Pancreas (tissue), 10 donors: ENCODE measurements at regions not wholly inside any gene's neighbourhood (a gene's known extent, or its start where the extent isn't known, plus 50 kb on each side); places are given as distances from the start of the nearest gene placed in this dataset.
A peak's percentile ranks its signal among the peaks of the same experiment; 100 is the strongest.

Experiments used
- ATAC-seq, 4 donors: fragments of 200-7000 bp; cut with Tn5 transposase; one replicate each; pipeline versions ENCODE4 v1.8.0 to v1.9.1; 2020; ENCODE audit warnings: mild to moderate bottlenecking in 4 of 4, moderate library complexity in 4 of 4
- DNase-seq, 6 donors: peaks; one replicate each; pipeline ENCODE4 v3.0.0-alpha.2; 2020
- FAIRE-seq: peaks from 2 replicates; lab custom pipeline; 2012; peaks lifted over from hg19 to GRCh38; lab: Jason Lieb, UNC
- H3K27ac ChIP-seq, 4 donors: fragments of 200-600 bp; sonication (generic); 1 replicate in 3 of 4; 2 replicates in 1 of 4; pipeline versions ENCODE4 v1.5.0 to v1.8.0; 2020
- H3K27me3 ChIP-seq, 4 donors: fragments of 200-600 bp; one replicate each; pipeline ENCODE4 v1.8.0; 2021
- H3K36me3 ChIP-seq, 3 donors: fragments of 200-600 bp; sonication (generic) in 1 of 3; one replicate each; pipeline versions ENCODE4 v1.5.0 to v1.8.0; 2020 to 2021
- H3K4me1 ChIP-seq, 3 donors: fragments of 200-600 bp; one replicate each; pipeline ENCODE4 v1.8.0; 2021
- H3K4me3 ChIP-seq, 4 donors: fragments of 200-600 bp; sonication (generic) in 2 of 4; one replicate each; pipeline versions ENCODE4 v1.5.0 to v1.8.0; 2020 to 2021
- H3K9me3 ChIP-seq, 4 donors: fragments of 200-600 bp; one replicate each; pipeline ENCODE4 v1.8.0; 2021
- CTCF ChIP-seq, 4 donors: fragments of 200-600 bp; sonication (generic) in 3 of 4; IDR thresholded peaks; one replicate each; pipeline versions ENCODE4 v1.5.0 to v1.8.0; 2021; ENCODE audit warnings: antibody characterized with exemption in 4 of 4
- WGBS, 2 donors: extraction: QIAGEN DNeasy Blood & Tissue Kit; methylation state at CpG; one replicate each; pipeline ENCODE4 v1.1.7; 2013; 5-methylcytosine and 5-hydroxymethylcytosine counted together
- intact Hi-C, 3 donors: fragments of 100-400 bp; cut with DNase I; formaldehyde crosslinking; loops; one replicate each; pipeline versions ENCODE4 v1.11.1 to v1.14.2; 2022
- donor health status: healthy with polysubstance abuse.
- donor health status: DM: no; HTN: no; CAD: no; lungs with moderate emphysema.
- donor health status: DM: no; HTN: no; CAD: no.
- donor health status: control.
- donor health status: control.
- donor health status: Bipolar disorder and iron deficiency.
- donor health status: DM: yes; HTN: yes; CAD: no.
- donor health status: DM: no; HTN: no; CAD: no.
- donor health status: DM: no; HTN: no; CAD: no.
- donor health status: DM: yes; HTN: yes; CAD: no.

GRCh38 chr4:4721636-4722035 is 137.8 kb upstream of the MSX1 start:
- ATAC-seq (no peak), DNase-seq (no peak), FAIRE-seq (no peak)
- TF ChIP-seq CTCF (IDR thresholded peaks at IDR 0.05), result no peak
- no peaks in the 10 kb centered on the region for H3K27me3 ChIP-seq
- intact Hi-C loops, result no loop called here
- WGBS, 2 donors, result 87 to 92% methylated on average over 5 of the region's 5 CpGs
- no peak overlapping the region for H3K4me3 ChIP-seq
- H3K9me3 ChIP-seq, result no peaks in the 10 kb centered on the region
- H3K4me1 ChIP-seq, result no peaks in the 10 kb centered on the region
- no peak overlapping the region for H3K27ac ChIP-seq
- H3K36me3 ChIP-seq, result no peaks in the 10 kb centered on the region

GRCh38 chr4:4720646-4721045 is 138.8 kb upstream of the MSX1 start:
- 72 to 87% methylated on average over 6 of the region's 6 CpGs for WGBS, 2 donors
- H3K4me1 ChIP-seq, result no peaks in the 10 kb centered on the region
- no peak for FAIRE-seq
- no peak for TF ChIP-seq CTCF (IDR thresholded peaks at IDR 0.05)
- no peak for ATAC-seq
- H3K4me3 ChIP-seq, result no peak overlapping the region
- no peaks in the 10 kb centered on the region for H3K36me3 ChIP-seq
- no peaks in the 10 kb centered on the region for H3K9me3 ChIP-seq
- no peak for DNase-seq
- H3K27me3 ChIP-seq, result no peaks in the 10 kb centered on the region
- intact Hi-C loops, result no loop called here
- no peak overlapping the region for H3K27ac ChIP-seq

- no peaks in the 10 kb centered on the region for H3K27me3 ChIP-seq
- WGBS, 2 donors, result 82 to 84% methylated on average over 4 of the region's 4 CpGs
- ATAC-seq (no peak), FAIRE-seq (no peak), DNase-seq (no peak)
- no peaks in the 10 kb centered on the region for H3K36me3 ChIP-seq
- H3K9me3 ChIP-seq, result no peaks in the 10 kb centered on the region
- no peaks in the 10 kb centered on the region for H3K4me1 ChIP-seq
- intact Hi-C loops, result no loop called here
- no peak for TF ChIP-seq CTCF (IDR thresholded peaks at IDR 0.05)
- no peak overlapping the region for H3K27ac ChIP-seq
- no peak overlapping the region for H3K4me3 ChIP-seq
Observed at GRCh38 chr4:4719436-4719835, 140.0 kb upstream of the MSX1 start.

- Histone ChIP-seq H3K36me3 (no peaks in the 10 kb centered on the region), H3K9me3 (no peaks in the 10 kb centered on the region), H3K4me3 (no peak overlapping the region), H3K27me3 (no peaks in the 10 kb centered on the region), H3K27ac (no peak overlapping the region), H3K4me1 (no peaks in the 10 kb centered on the region)
- no peak for TF ChIP-seq CTCF (IDR thresholded peaks at IDR 0.05)
- peak in 2 of 4 donors; percentile 68 to 72 for ATAC-seq
- intact Hi-C loops, result no loop called here
- 62% methylated on average over 6 of the region's 6 CpGs for WGBS, 2 donors
- DNase-seq, result peak in 1 of 6 donors; percentile 4
- FAIRE-seq, result no peak
Observed at GRCh38 chr4:4717692-4718091, 141.8 kb upstream of the MSX1 start.

DNA sequence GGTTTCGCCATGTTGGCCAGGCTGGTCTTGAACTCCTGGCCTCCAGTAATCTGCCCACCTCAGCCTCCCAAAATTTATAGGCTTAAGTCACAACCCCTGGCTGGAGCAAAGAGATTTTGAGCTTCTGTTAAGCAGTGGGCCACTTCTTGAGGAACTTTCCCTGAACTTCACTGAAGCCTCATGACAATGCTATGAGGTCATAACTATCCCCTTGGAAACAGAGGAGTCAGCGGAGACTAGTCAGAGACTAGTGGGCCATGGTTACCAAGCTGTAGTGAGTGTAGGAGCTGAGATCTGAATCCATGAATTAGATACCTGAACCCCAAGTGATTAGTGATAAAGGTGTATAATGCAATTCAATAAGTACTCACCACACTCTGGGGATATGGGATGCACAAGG is 145.1 kb upstream of the MSX1 start:
- Histone ChIP-seq H3K36me3 (no peaks in the 10 kb centered on the region), H3K9me3 (no peaks in the 10 kb centered on the region), H3K27ac (no peak overlapping the region), H3K27me3 (no peaks in the 10 kb centered on the region), H3K4me3 (no peak overlapping the region), H3K4me1 (no peaks in the 10 kb centered on the region)
- intact Hi-C loops, result no loop called here
- no peak for FAIRE-seq
- DNase-seq, result no peak
- no peak for TF ChIP-seq CTCF (IDR thresholded peaks at IDR 0.05)
- WGBS, 2 donors, result 96 to 100% methylated on average over 2 of the region's 2 CpGs
- ATAC-seq, result no peak
